Keratinocyte (primary cell): ENCODE measurements at regions not wholly inside any gene's neighbourhood (a gene's known extent, or its start where the extent isn't known, plus 50 kb on each side); places are given as distances from the start of the nearest gene placed in this dataset.

Experiments
- CTCF ChIP-seq, 3 experiments: IDR thresholded peaks in 1 of 3; conservative IDR thresholded peaks in 1 of 3; optimal IDR thresholded peaks in 1 of 3; 2 replicates in 2 of 3; 3 replicates in 1 of 3; pipeline versions ENCODE3 to v1.5.1; 2011; ENCODE audit warnings: low read length in 3 of 3, mild to moderate bottlenecking in 3 of 3, moderate library complexity in 2 of 3, control low read depth in 1 of 3, inconsistent platforms in 1 of 3; ENCODE audit not compliant: insufficient read depth in 2 of 3; ENCODE audit errors: extremely low read depth in 1 of 3
- EZH2 ChIP-seq: IDR thresholded peaks from one replicate; pipeline ENCODE4 v1.6.1; 2012; ENCODE audit warnings: inconsistent platforms, mild to moderate bottlenecking, low read length, moderate library complexity

DNA sequence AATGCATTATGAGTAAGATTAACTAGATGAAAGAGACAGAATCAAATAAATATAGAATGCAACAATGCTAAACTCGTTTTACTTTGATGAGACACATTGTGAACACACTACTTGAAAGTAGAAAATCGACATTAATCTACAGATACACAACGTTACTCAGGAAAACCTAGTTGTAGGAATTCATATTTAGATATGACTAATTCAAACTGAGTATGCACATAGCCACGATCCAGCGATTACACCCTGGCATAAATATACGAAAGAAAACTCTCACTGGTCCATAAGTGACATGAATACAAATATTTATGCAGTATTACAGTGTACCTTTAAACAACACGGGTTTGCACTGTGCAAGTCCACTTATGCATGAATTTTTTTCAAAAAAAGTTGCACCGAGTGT lies 485.6 kb downstream of the TMX3 start:
- TF ChIP-seq CTCF (optimal IDR thresholded peaks at IDR 0.05 in 1 of 3, IDR thresholded peaks at IDR 0.05 in 1 of 3, conservative IDR thresholded peaks at IDR 0.05 in 1 of 3; ENCODE audit: extremely low read depth in 1 of 3, insufficient read depth in 2 of 3, low read length in 3 of 3) (no peak), EZH2 (no peak)
